H1 (cell line): ENCODE measurements at regions not wholly inside any gene's neighbourhood (a gene's known extent, or its start where the extent isn't known, plus 50 kb on each side); places are given as distances from the start of the nearest gene placed in this dataset.

Experiments used
- CTCF ChIA-PET: fragments of 300-600 bp; sonication (Branson Sonifier 250); formaldehyde crosslinking; loops from one replicate; lab custom pipeline; 2021; ENCODE audit not compliant: partially characterized antibody; lab: Charles Lee
- POLR2A ChIA-PET: fragments of 300-600 bp; sonication (Branson Sonifier 250); formaldehyde crosslinking; loops from one replicate; lab custom pipeline; 2021; ENCODE audit warnings: inconsistent platforms; ENCODE audit not compliant: partially characterized antibody; lab: Charles Lee
- DNase-seq, 2 experiments: peaks; one replicate each; pipeline versions ENCODE4 v3.0.0 to v3.0.0-alpha.2; 2010 to 2022; ENCODE audit warnings: low spot score in 2 of 2, low read depth in 1 of 2, mixed read lengths in 1 of 2
- FAIRE-seq: peaks from 2 replicates; lab custom pipeline; 2011; peaks lifted over from hg19 to GRCh38; lab: Jason Lieb, UNC
- H2AFZ ChIP-seq: 2 replicates; pipeline ENCODE4 v1.8.1; 2012; ENCODE audit warnings: low read length, inconsistent platforms
- H2AK5ac ChIP-seq: 2 replicates; pipeline ENCODE4 v1.6.1; 2013; ENCODE audit warnings: low read depth, low read length
- H2BK120ac ChIP-seq: replicated peaks from 2 replicates; pipeline ENCODE3; 2013; ENCODE audit warnings: low read depth, low read length, inconsistent platforms
- H2BK12ac ChIP-seq: 2 replicates; pipeline ENCODE4 v1.6.1; 2013; ENCODE audit warnings: low read depth, low read length
- H2BK15ac ChIP-seq: 2 replicates; pipeline ENCODE4 v1.6.1; 2013; ENCODE audit warnings: low read length
- H2BK20ac ChIP-seq: 2 replicates; pipeline ENCODE4 v1.6.1; 2013; ENCODE audit warnings: low read length
- H2BK5ac ChIP-seq: 2 replicates; pipeline ENCODE4 v1.6.1; 2013; ENCODE audit warnings: low read depth, low read length
- H3K14ac ChIP-seq: 2 replicates; pipeline ENCODE4 v1.6.1; 2013; ENCODE audit warnings: inconsistent platforms; ENCODE audit not compliant: insufficient read length
- H3K18ac ChIP-seq: 2 replicates; pipeline ENCODE4 v1.6.1; 2013; ENCODE audit warnings: low read length; ENCODE audit errors: extremely low read depth
- H3K23ac ChIP-seq: 2 replicates; pipeline ENCODE4 v1.6.1; 2013; ENCODE audit warnings: inconsistent platforms; ENCODE audit not compliant: insufficient read length
- H3K23me2 ChIP-seq: 2 replicates; pipeline ENCODE4 v1.6.1; 2013; ENCODE audit warnings: low read depth, low read length
- H3K27ac ChIP-seq: 2 replicates; pipeline ENCODE4 v1.6.1; 2011; ENCODE audit warnings: low read depth, low read length, inconsistent platforms
- H3K27me3 ChIP-seq, 4 experiments: replicated peaks in 1 of 4; 1 replicate in 1 of 4; 2 replicates in 3 of 4; pipeline versions ENCODE4 v1.6.1 to v1.8.1; 2011 to 2013; ENCODE audit warnings: low read length in 3 of 4, mild to moderate bottlenecking in 3 of 4, inconsistent platforms in 2 of 4, mixed read lengths in 2 of 4, moderate library complexity in 1 of 4; ENCODE audit not compliant: control insufficient read depth in 3 of 4, insufficient read depth in 3 of 4; ENCODE audit errors: extremely low read depth in 1 of 4
- H3K36me3 ChIP-seq, 4 experiments: 2 replicates each; pipeline versions ENCODE4 v1.6.1 to v1.8.1; 2011 to 2013; ENCODE audit warnings: mild to moderate bottlenecking in 4 of 4, low read length in 3 of 4, moderate library complexity in 2 of 4, control low read depth in 1 of 4, inconsistent platforms in 1 of 4; ENCODE audit not compliant: insufficient read depth in 4 of 4, control insufficient read depth in 2 of 4
- H3K4ac ChIP-seq: replicated peaks from 2 replicates; pipeline ENCODE3; 2013; ENCODE audit warnings: low read length, low read depth, mixed read lengths, inconsistent platforms; ENCODE audit not compliant: insufficient read length
- H3K4me1 ChIP-seq, 4 experiments: replicated peaks in 1 of 4; 1 replicate in 1 of 4; 2 replicates in 3 of 4; pipeline versions ENCODE4 v1.6.1 to v1.8.1; 2011 to 2013; ENCODE audit warnings: low read length in 3 of 4, inconsistent platforms in 2 of 4, mixed read lengths in 1 of 4; ENCODE audit not compliant: insufficient read depth in 4 of 4, control insufficient read depth in 3 of 4
- H3K4me2 ChIP-seq, 2 experiments: 2 replicates each; pipeline versions ENCODE4 v1.6.1 to v1.8.1; 2011 to 2013; ENCODE audit warnings: low read depth in 2 of 2, low read length in 2 of 2, control low read depth in 1 of 2, inconsistent platforms in 1 of 2, mild to moderate bottlenecking in 1 of 2; ENCODE audit not compliant: insufficient read depth in 1 of 2
- H3K4me3 ChIP-seq, 4 experiments: fragments of 200-600, 300-600 bp in 1 of 4; sonication (generic), shearing (Covaris generic), sonication (Bioruptor Twin) in 1 of 4; 2 replicates each; pipeline versions ENCODE4 v1.5.1 to v1.8.1; 2011 to 2016; ENCODE audit warnings: low read length in 4 of 4, low read depth in 3 of 4, control low read depth in 2 of 4, inconsistent platforms in 2 of 4, mild to moderate bottlenecking in 2 of 4, mixed read lengths in 1 of 4, moderate library complexity in 1 of 4; ENCODE audit not compliant: insufficient read depth in 2 of 4; ENCODE audit errors: extremely low read depth in 1 of 4
- H3K56ac ChIP-seq: replicated peaks from 2 replicates; pipeline ENCODE3; 2013; ENCODE audit warnings: low read depth, mild to moderate bottlenecking, mixed read lengths, low read length, inconsistent platforms; ENCODE audit not compliant: insufficient read length
- H3K79me1 ChIP-seq: 2 replicates; pipeline ENCODE4 v1.6.1; 2013; ENCODE audit warnings: low read depth, low read length, control low read depth
- H3K79me2 ChIP-seq, 2 experiments: 2 replicates each; pipeline versions ENCODE4 v1.6.1 to v1.8.1; 2012 to 2013; ENCODE audit warnings: low read length in 2 of 2, mild to moderate bottlenecking in 2 of 2, inconsistent platforms in 1 of 2; ENCODE audit not compliant: insufficient read depth in 2 of 2, control insufficient read depth in 1 of 2
- H3K9ac ChIP-seq, 4 experiments: replicated peaks in 1 of 4; 1 replicate in 1 of 4; 2 replicates in 3 of 4; pipeline versions ENCODE4 v1.6.1 to v1.8.1; 2011 to 2013; ENCODE audit warnings: low read depth in 3 of 4, low read length in 3 of 4, control low read depth in 2 of 4, mild to moderate bottlenecking in 2 of 4, moderate library complexity in 2 of 4, inconsistent platforms in 1 of 4; ENCODE audit errors: extremely low read depth in 1 of 4
- H3K9me3 ChIP-seq, 2 experiments: 2 replicates each; pipeline versions ENCODE4 v1.6.1 to v1.8.1; 2012 to 2013; ENCODE audit warnings: mild to moderate bottlenecking in 2 of 2, moderate library complexity in 2 of 2, control low read depth in 1 of 2, inconsistent platforms in 1 of 2, low read depth in 1 of 2, low read length in 1 of 2, mixed read lengths in 1 of 2; ENCODE audit not compliant: insufficient read depth in 2 of 2
- H4K20me1 ChIP-seq, 2 experiments: replicated peaks in 1 of 2; 2 replicates each; pipeline versions ENCODE3 to v1.8.1; 2011 to 2013; ENCODE audit warnings: inconsistent platforms in 2 of 2, low read length in 2 of 2, mild to moderate bottlenecking in 1 of 2; ENCODE audit not compliant: insufficient read depth in 2 of 2, control insufficient read depth in 1 of 2
- H4K5ac ChIP-seq: 2 replicates; pipeline ENCODE4 v1.6.1; 2013; ENCODE audit warnings: low read length, low read depth, mixed read lengths, inconsistent platforms; ENCODE audit not compliant: insufficient read length
- H4K8ac ChIP-seq: 2 replicates; pipeline ENCODE4 v1.8.0; 2013; ENCODE audit warnings: mild to moderate bottlenecking, moderate library complexity, low read length, inconsistent platforms; ENCODE audit not compliant: insufficient read depth; ENCODE audit errors: extremely low read depth
- H4K91ac ChIP-seq: replicated peaks from 2 replicates; pipeline ENCODE3; 2013; ENCODE audit warnings: low read length, mixed read lengths, inconsistent platforms; ENCODE audit not compliant: insufficient read length
- NANOG ChIP-seq: IDR thresholded peaks from 2 replicates; pipeline ENCODE4 v1.6.1; 2011; ENCODE audit warnings: low read length, low read depth, mild to moderate bottlenecking, inconsistent platforms; ENCODE audit not compliant: insufficient read depth, poor library complexity, severe bottlenecking
- SIN3A ChIP-seq, 2 experiments: IDR thresholded peaks in 1 of 2; conservative IDR thresholded peaks in 1 of 2; 2 replicates each; pipeline ENCODE4 v1.6.1; 2011 to 2012; ENCODE audit warnings: low read length in 2 of 2, improper control_type of control experiment in 1 of 2, low read depth in 1 of 2, mild to moderate bottlenecking in 1 of 2
- SP2 ChIP-seq: IDR thresholded peaks from 2 replicates; pipeline ENCODE4 v1.6.1; 2012; ENCODE audit warnings: mild to moderate bottlenecking, low read length, inconsistent platforms
- WGBS, 2 experiments: shearing (Covaris generic) in 1 of 2; methylation state at CpG; one replicate each; pipeline versions ENCODE4 v1.1.6 to v1.1.7; 2013 to 2015; ENCODE audit warnings: low lambda C conversion rate in 2 of 2, mixed read lengths in 2 of 2, inconsistent platforms in 1 of 2, low coverage in 1 of 2, missing lambda C conversion rate in 1 of 2; ENCODE audit not compliant: insufficient replicate concordance in 2 of 2, insufficient coverage in 1 of 2, insufficient read length in 1 of 2; ENCODE audit errors: extremely low coverage in 1 of 2, missing lambda C conversion rate in 1 of 2; 5-methylcytosine and 5-hydroxymethylcytosine counted together

DNA sequence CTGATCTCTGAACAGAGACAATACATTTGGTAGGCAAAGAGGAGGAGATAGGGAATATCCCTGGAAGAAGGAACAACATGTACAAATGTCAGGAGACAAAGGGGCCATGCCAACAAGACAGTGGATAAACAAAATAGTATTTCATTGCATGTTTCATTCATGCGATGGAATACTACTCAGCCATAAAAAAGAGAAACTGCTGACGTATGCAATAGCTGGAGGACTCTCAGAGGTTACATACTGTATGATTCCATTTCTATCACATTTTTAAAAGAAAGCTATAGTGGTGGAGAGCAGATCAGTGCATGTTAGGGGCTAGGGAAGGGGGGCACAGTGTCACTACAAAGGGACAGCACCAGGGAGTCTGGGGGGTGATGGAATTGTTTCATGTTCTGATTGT, 572.9 kb upstream of the CADM1 start:
- Histone ChIP-seq H3K14ac (no peak overlapping the region), H3K23me2 (no peaks in the 10 kb centered on the region; the same call in 1 of the 2 replicates), H3K79me1 (no peaks in the 10 kb centered on the region), H3K4ac (no peak overlapping the region), H3K27me3 (0 out of 7 replicates have a peak, but pooled peaks cover 0 to 6% (median 0%) of the 10 kb centered on the region in 4 experiments), H3K4me2 (no peak overlapping the region), H3K4me3 (no peak overlapping the region), H3K18ac (no peak overlapping the region), H2BK120ac (no peak overlapping the region), H3K36me3 (no peaks in the 10 kb centered on the region), H4K8ac (no peak overlapping the region), H4K5ac (no peak overlapping the region), H3K23ac (no peak overlapping the region), H3K9me3 (no peaks in the 10 kb centered on the region), H3K56ac (no peak overlapping the region), H2BK5ac (no peak overlapping the region), H2AK5ac (no peak overlapping the region)
- ChIA-PET POLR2A (no interaction called here), CTCF (interaction anchor here (0.6 to 10.8 kb wide), 10 partner anchors 8 to 442 kb away, joined by 3 to 90 read pairs (median 5); no protein-coding TSS in a partner anchor)
- no peak for FAIRE-seq
- DNase-seq, result no peak
- WGBS, 2 experiments, result 94% methylated on average over 2 of the region's 2 CpGs; no CpG with 5 or more reads in 1 of the 2 experiments
- TF ChIP-seq NANOG, result no peak
- TF ChIP-seq SIN3A (conservative IDR thresholded peaks at IDR 0.05 in 1 of 2, IDR thresholded peaks at IDR 0.05 in 1 of 2; ENCODE audit: low read depth in 1 of 2, low read length in 2 of 2), result no peak
- no peak for TF ChIP-seq SP2
- TF ChIP-seq, all 59 proteins: peak for 0
- no peak overlapping the region for H2BK20ac ChIP-seq
- no peak overlapping the region for H2BK12ac ChIP-seq
- H3K9ac ChIP-seq, result no peak overlapping the region
- H3K27ac ChIP-seq, result no peak overlapping the region
- no peak overlapping the region for H4K91ac ChIP-seq
- H3K79me2 ChIP-seq, result no peaks in the 10 kb centered on the region
- no peak overlapping the region for H2BK15ac ChIP-seq
- H2AFZ ChIP-seq, result no peak overlapping the region
- H4K20me1 ChIP-seq, result peaks cover 0 to 1% of the 10 kb centered on the region in 2 experiments
- H3K4me1 ChIP-seq, result peaks cover 0 to 9% (median 3%) of the 10 kb centered on the region in 4 experiments; a peak in 4 of 7 replicates
